HepG2 (cell line): ENCODE measurements at regions not wholly inside any gene's neighbourhood (a gene's known extent, or its start where the extent isn't known, plus 50 kb on each side); places are given as distances from the start of the nearest gene placed in this dataset.

ENCODE experiments used
- ELF1 ChIP-seq: sonication (generic); formaldehyde crosslinking; IDR thresholded peaks from 2 replicates; pipeline ENCODE4 v1.4.0; 2020; ENCODE audit warnings: missing genetic modification reagents
- FOSL2 ChIP-seq: sonication (generic); formaldehyde crosslinking; IDR thresholded peaks from 2 replicates; pipeline ENCODE4 v1.4.0; 2020; ENCODE audit warnings: missing genetic modification reagents
- FOXA1 ChIP-seq, 2 experiments: fragments of 450-650 bp in 1 of 2; sonication (generic) in 1 of 2; formaldehyde crosslinking in 1 of 2; IDR thresholded peaks; 2 replicates each; pipeline versions ENCODE4 v1.4.0 to v1.6.1; 2016 to 2020; ENCODE audit warnings: missing genetic modification reagents in 1 of 2
- GATAD1 ChIP-seq: IDR thresholded peaks from 2 replicates; pipeline ENCODE4 v1.6.1; 2016; ENCODE audit warnings: missing genetic modification reagents, missing compliant biosample characterization
- GATAD2A ChIP-seq: IDR thresholded peaks from 2 replicates; pipeline ENCODE4 v1.6.1; 2016
- IRF2 ChIP-seq: IDR thresholded peaks from 2 replicates; pipeline ENCODE4 v1.6.1; 2018; ENCODE audit warnings: missing genetic modification reagents, missing compliant biosample characterization
- KLF16 ChIP-seq, 2 experiments: sonication (generic) in 1 of 2; formaldehyde crosslinking in 1 of 2; IDR thresholded peaks; 2 replicates each; pipeline versions ENCODE4 v1.6.1 to v1.8.0; 2016 to 2023; ENCODE audit warnings: missing genetic modification reagents in 2 of 2, missing compliant biosample characterization in 1 of 2
- PLRG1 ChIP-seq: fragments of 450-650 bp; conservative IDR thresholded peaks from 2 replicates; pipeline ENCODE4 v1.6.1; 2016
- POLR2A ChIP-seq, 2 experiments: IDR thresholded peaks; 2 replicates each; pipeline ENCODE4 v1.6.1; 2011; ENCODE audit warnings: low read depth in 2 of 2, low read length in 2 of 2, mild to moderate bottlenecking in 1 of 2, moderate library complexity in 1 of 2; ENCODE audit not compliant: insufficient read depth in 1 of 2
- POLR2AphosphoS5 ChIP-seq: IDR thresholded peaks from 2 replicates; pipeline ENCODE4 v1.6.1; 2012; ENCODE audit warnings: low read depth, low read length
- YEATS4 ChIP-seq: sonication (generic); formaldehyde crosslinking; IDR thresholded peaks from 2 replicates; pipeline ENCODE4 v1.4.0; 2020; ENCODE audit warnings: missing genetic modification reagents, borderline replicate concordance
- ZMYM4 ChIP-seq: sonication (generic); formaldehyde crosslinking; IDR thresholded peaks from 2 replicates; pipeline ENCODE4 v1.8.1; 2023; ENCODE audit warnings: mild to moderate bottlenecking, missing genetic modification reagents
- ZNF101 ChIP-seq: sonication (generic); formaldehyde crosslinking; IDR thresholded peaks from 2 replicates; pipeline ENCODE4 v1.4.0; 2020; ENCODE audit warnings: mild to moderate bottlenecking, low read depth, missing genetic modification reagents, borderline replicate concordance
- ZNF143 ChIP-seq: sonication (generic); formaldehyde crosslinking; IDR thresholded peaks from 2 replicates; pipeline ENCODE4 v1.4.0; 2020; ENCODE audit warnings: missing genetic modification reagents
- ZNF331 ChIP-seq: sonication (generic); formaldehyde crosslinking; IDR thresholded peaks from 2 replicates; pipeline ENCODE4 v1.4.0; 2020; ENCODE audit warnings: missing genetic modification reagents
- ZNF501 ChIP-seq: sonication (generic); formaldehyde crosslinking; IDR thresholded peaks from 2 replicates; pipeline ENCODE4 v1.5.1; 2020; ENCODE audit warnings: mild to moderate bottlenecking, moderate library complexity, missing genetic modification reagents
- ZSCAN25 ChIP-seq: sonication (generic); formaldehyde crosslinking; IDR thresholded peaks from 2 replicates; pipeline ENCODE4 v1.8.0; 2022; ENCODE audit warnings: mild to moderate bottlenecking, missing genetic modification reagents
- TF ChIP-seq, protein P1 (sequence below): sonication (generic); formaldehyde crosslinking; IDR thresholded peaks from 2 replicates; pipeline ENCODE4 v1.4.0; 2020; ENCODE audit warnings: low read depth, mild to moderate bottlenecking, missing genetic modification reagents
- TF ChIP-seq, protein P2 (sequence below): sonication (generic); formaldehyde crosslinking; IDR thresholded peaks from 2 replicates; pipeline ENCODE4 v1.5.0; 2020; ENCODE audit warnings: missing genetic modification reagents, mild to moderate bottlenecking, borderline replicate concordance
- TF ChIP-seq, protein P3 (sequence below): IDR thresholded peaks from 2 replicates; pipeline ENCODE4 v1.6.1; 2016; ENCODE audit warnings: low read depth
- TF ChIP-seq, protein P4 (sequence below): sonication (generic); formaldehyde crosslinking; IDR thresholded peaks from 2 replicates; pipeline ENCODE4 v1.4.0; 2020; ENCODE audit warnings: missing genetic modification reagents

DNA sequence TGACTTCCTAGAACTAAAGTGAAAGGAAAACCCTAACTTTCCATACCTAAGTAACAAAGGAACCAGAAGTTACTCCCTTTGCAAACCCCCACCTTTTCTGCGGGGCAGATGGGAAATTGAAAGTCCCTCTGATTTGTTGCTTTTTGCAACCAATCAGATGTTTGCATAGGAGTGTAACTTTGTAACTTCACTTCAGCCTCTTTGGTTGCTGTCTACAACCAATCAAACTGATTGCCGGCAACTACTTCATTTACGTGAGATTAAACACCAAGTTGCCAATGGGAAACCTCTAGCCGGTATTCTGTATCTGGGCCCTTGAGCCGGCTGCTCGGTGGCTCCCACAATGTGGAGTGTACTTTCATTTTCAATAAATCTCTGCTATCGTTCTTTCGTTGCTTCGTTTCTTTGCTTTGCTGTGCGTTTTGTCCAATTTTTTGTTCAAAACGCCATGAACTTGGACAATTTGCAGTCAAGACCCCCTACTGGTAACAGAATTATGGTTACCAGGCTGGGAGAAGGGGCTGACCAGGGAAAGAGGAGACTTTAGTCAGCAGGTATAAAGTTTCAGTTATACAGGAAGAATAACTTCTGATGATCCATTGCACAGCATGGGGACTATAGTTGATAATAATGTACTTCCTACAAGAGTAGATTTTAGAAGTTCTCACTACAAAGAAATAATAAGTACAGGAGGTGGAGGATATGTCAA lies 69.2 kb upstream of the RGS2 start (continued):
- TF ChIP-seq, protein P1, sequence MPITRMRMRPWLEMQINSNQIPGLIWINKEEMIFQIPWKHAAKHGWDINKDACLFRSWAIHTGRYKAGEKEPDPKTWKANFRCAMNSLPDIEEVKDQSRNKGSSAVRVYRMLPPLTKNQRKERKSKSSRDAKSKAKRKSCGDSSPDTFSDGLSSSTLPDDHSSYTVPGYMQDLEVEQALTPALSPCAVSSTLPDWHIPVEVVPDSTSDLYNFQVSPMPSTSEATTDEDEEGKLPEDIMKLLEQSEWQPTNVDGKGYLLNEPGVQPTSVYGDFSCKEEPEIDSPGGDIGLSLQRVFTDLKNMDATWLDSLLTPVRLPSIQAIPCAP (CRISPR knock-in tag) = 0 out of 2 replicates have a peak, but pooled peaks have one; percentile 44
- TF ChIP-seq, protein P2, sequence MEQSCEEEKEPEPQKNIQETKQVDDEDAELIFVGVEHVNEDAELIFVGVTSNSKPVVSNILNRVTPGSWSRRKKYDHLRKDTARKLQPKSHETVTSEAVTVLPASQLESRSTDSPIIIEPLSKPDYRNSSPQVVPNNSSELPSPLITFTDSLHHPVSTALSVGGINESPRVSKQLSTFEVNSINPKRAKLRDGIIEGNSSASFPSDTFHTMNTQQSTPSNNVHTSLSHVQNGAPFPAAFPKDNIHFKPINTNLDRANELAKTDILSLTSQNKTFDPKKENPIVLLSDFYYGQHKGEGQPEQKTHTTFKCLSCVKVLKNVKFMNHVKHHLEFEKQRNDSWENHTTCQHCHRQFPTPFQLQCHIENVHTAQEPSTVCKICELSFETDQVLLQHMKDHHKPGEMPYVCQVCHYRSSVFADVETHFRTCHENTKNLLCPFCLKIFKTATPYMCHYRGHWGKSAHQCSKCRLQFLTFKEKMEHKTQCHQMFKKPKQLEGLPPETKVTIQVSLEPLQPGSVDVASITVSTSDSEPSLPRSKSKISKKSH (CRISPR knock-in tag) = no peak
- TF ChIP-seq ZNF331 (CRISPR knock-in tag) (0 out of 2 replicates have a peak, but pooled peaks have one; percentile 14), ZNF143 (CRISPR knock-in tag) (peak; percentile 48; the same call in 1 of the 2 replicates), ZNF501 (CRISPR knock-in tag) (0 out of 2 replicates have a peak, but pooled peaks have one; percentile 32), GATAD1 (CRISPR knock-in tag) (no peak), GATAD2A (CRISPR knock-in tag) (peak; percentile 26), POLR2AphosphoS5 (peak; percentile 42), ZMYM4 (CRISPR knock-in tag) (peak; percentile 66), YEATS4 (CRISPR knock-in tag) (peak; percentile 56; the same call in 1 of the 2 replicates), ZSCAN25 (CRISPR knock-in tag) (no peak), FOXA1 (IDR thresholded peaks at IDR 0.05) (no peak), FOXA1 (CRISPR knock-in tag; IDR thresholded peaks at IDR 0.05) (0 out of 2 replicates have a peak, but pooled peaks have one; percentile 2), IRF2 (CRISPR knock-in tag) (peak; percentile 26; the same call in 1 of the 2 replicates), POLR2A (IDR thresholded peaks at IDR 0.05; ENCODE audit: insufficient read depth in 1 of 2, low read depth in 2 of 2, low read length in 2 of 2) (peak in 1 of 2 experiments; percentile 48; a peak in 1 of 4 replicates), PLRG1 (no peak), FOSL2 (CRISPR knock-in tag) (no peak), ZNF101 (CRISPR knock-in tag) (no peak), ELF1 (0 out of 2 replicates have a peak, but pooled peaks have one; percentile 25), KLF16 (CRISPR knock-in tag; IDR thresholded peaks at IDR 0.05) (0 out of 4 replicates have a peak, but pooled peaks of 1 of the 2 experiments have one; percentile 41)
- TF ChIP-seq, protein P3, sequence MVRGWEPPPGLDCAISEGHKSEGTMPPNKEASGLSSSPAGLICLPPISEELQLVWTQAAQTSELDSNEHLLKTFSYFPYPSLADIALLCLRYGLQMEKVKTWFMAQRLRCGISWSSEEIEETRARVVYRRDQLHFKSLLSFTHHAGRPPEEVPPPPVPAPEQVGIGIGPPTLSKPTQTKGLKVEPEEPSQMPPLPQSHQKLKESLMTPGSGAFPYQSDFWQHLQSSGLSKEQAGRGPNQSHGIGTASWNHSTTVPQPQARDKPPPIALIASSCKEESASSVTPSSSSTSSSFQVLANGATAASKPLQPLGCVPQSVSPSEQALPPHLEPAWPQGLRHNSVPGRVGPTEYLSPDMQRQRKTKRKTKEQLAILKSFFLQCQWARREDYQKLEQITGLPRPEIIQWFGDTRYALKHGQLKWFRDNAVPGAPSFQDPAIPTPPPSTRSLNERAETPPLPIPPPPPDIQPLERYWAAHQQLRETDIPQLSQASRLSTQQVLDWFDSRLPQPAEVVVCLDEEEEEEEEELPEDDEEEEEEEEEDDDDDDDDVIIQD (CRISPR knock-in tag) = peak; percentile 71; the same call in 1 of the 2 replicates
- TF ChIP-seq, protein P4, sequence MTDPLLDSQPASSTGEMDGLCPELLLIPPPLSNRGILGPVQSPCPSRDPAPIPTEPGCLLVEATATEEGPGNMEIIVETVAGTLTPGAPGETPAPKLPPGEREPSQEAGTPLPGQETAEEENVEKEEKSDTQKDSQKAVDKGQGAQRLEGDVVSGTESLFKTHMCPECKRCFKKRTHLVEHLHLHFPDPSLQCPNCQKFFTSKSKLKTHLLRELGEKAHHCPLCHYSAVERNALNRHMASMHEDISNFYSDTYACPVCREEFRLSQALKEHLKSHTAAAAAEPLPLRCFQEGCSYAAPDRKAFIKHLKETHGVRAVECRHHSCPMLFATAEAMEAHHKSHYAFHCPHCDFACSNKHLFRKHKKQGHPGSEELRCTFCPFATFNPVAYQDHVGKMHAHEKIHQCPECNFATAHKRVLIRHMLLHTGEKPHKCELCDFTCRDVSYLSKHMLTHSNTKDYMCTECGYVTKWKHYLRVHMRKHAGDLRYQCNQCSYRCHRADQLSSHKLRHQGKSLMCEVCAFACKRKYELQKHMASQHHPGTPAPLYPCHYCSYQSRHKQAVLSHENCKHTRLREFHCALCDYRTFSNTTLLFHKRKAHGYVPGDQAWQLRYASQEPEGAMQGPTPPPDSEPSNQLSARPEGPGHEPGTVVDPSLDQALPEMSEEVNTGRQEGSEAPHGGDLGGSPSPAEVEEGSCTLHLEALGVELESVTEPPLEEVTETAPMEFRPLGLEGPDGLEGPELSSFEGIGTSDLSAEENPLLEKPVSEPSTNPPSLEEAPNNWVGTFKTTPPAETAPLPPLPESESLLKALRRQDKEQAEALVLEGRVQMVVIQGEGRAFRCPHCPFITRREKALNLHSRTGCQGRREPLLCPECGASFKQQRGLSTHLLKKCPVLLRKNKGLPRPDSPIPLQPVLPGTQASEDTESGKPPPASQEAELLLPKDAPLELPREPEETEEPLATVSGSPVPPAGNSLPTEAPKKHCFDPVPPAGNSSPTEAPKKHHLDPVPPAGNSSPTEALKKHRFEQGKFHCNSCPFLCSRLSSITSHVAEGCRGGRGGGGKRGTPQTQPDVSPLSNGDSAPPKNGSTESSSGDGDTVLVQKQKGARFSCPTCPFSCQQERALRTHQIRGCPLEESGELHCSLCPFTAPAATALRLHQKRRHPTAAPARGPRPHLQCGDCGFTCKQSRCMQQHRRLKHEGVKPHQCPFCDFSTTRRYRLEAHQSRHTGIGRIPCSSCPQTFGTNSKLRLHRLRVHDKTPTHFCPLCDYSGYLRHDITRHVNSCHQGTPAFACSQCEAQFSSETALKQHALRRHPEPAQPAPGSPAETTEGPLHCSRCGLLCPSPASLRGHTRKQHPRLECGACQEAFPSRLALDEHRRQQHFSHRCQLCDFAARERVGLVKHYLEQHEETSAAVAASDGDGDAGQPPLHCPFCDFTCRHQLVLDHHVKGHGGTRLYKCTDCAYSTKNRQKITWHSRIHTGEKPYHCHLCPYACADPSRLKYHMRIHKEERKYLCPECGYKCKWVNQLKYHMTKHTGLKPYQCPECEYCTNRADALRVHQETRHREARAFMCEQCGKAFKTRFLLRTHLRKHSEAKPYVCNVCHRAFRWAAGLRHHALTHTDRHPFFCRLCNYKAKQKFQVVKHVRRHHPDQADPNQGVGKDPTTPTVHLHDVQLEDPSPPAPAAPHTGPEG (CRISPR knock-in tag) = no peak
